HepG2 (cell line): ENCODE measurements at regions not wholly inside any gene's neighbourhood (a gene's known extent, or its start where the extent isn't known, plus 50 kb on each side); places are given as distances from the start of the nearest gene placed in this dataset.

Source experiments
- ATAC-seq: fragments of 200-7000 bp; cut with Tn5 transposase; 3 replicates; pipeline ENCODE4 v1.9.1; 2020; ENCODE audit warnings: mild to moderate bottlenecking, moderate library complexity
- BruUV-seq: library from RNA; stranded (reverse); fragments of 400-500 nt; replicated peaks from 2 replicates; lab custom pipeline; 2021; lab: Mats Ljungman, UMichigan
- CTCF ChIA-PET: fragments of 300-600 bp; formaldehyde crosslinking; extraction: SDS; loops from one replicate; lab custom pipeline; 2021; ENCODE audit warnings: low total read pairs, inconsistent platforms, low intra/inter-chr PET ratio; lab: Yijun Ruan, JAX
- POLR2A ChIA-PET: fragments of 350-600 bp; sonication (Branson Sonifier 250); formaldehyde crosslinking; loops from one replicate; lab custom pipeline; 2020; ENCODE audit warnings: antibody characterized with exemption, inconsistent platforms; lab: Yijun Ruan, JAX
- DNase-seq: peaks from one replicate; pipeline ENCODE4 v3.0.0-alpha.2; 2015; ENCODE audit warnings: low spot score
- FAIRE-seq: peaks from 3 replicates; lab custom pipeline; 2011; peaks lifted over from hg19 to GRCh38; lab: Jason Lieb, UNC
- H2AFZ ChIP-seq: one replicate; pipeline ENCODE4 v1.6.1; 2011; ENCODE audit warnings: low read length, inconsistent platforms
- H3K27ac ChIP-seq: fragments of 300-600 bp; 3 replicates; pipeline ENCODE4 v1.8.0; 2011; ENCODE audit warnings: mixed run types, mild to moderate bottlenecking, mixed read lengths, low read length, inconsistent platforms; ENCODE audit not compliant: insufficient read depth; ENCODE audit errors: extremely low read length
- H3K27me3 ChIP-seq, 2 experiments: fragments of 200-600 bp in 1 of 2; 2 replicates in 1 of 2; 3 replicates in 1 of 2; pipeline versions ENCODE4 v1.6.0 to v1.8.0; 2011; ENCODE audit warnings: low read length in 2 of 2, mild to moderate bottlenecking in 2 of 2, moderate library complexity in 2 of 2, inconsistent platforms in 1 of 2; ENCODE audit not compliant: insufficient read depth in 2 of 2, control insufficient read depth in 1 of 2
- H3K36me3 ChIP-seq, 2 experiments: fragments of 200-600 bp in 1 of 2; replicated peaks in 1 of 2; 2 replicates in 1 of 2; 3 replicates in 1 of 2; pipeline versions ENCODE4 v1.5.1 to v1.8.0; 2011; ENCODE audit warnings: low read length in 2 of 2, inconsistent platforms in 1 of 2; ENCODE audit not compliant: insufficient read depth in 2 of 2, control insufficient read depth in 1 of 2
- H3K4me1 ChIP-seq: 2 replicates; pipeline ENCODE4 v1.5.1; 2012; ENCODE audit warnings: low read length, inconsistent platforms; ENCODE audit not compliant: insufficient read depth
- H3K4me2 ChIP-seq: 2 replicates; pipeline ENCODE4 v1.6.0; 2011; ENCODE audit warnings: low read depth, low read length, inconsistent platforms
- H3K4me3 ChIP-seq, 3 experiments: fragments of 200-600 bp in 1 of 3; sonication (generic), shearing (Covaris generic) in 1 of 3; replicated peaks in 1 of 3; 2 replicates each; pipeline ENCODE4 v1.5.1; 2011 to 2016; ENCODE audit warnings: low read length in 3 of 3, inconsistent platforms in 2 of 3, low read depth in 2 of 3, mild to moderate bottlenecking in 2 of 3, control low read depth in 1 of 3, mixed read lengths in 1 of 3; ENCODE audit not compliant: insufficient read depth in 1 of 3
- H3K79me2 ChIP-seq: one replicate; pipeline ENCODE4 v1.6.1; 2011; ENCODE audit warnings: low read length, inconsistent platforms; ENCODE audit not compliant: insufficient read depth
- H3K9ac ChIP-seq: 2 replicates; pipeline ENCODE4 v1.6.0; 2011; ENCODE audit warnings: mild to moderate bottlenecking, low read depth, low read length, inconsistent platforms; ENCODE audit not compliant: insufficient read depth
- H3K9me3 ChIP-seq: 2 replicates; pipeline ENCODE4 v1.5.1; 2012; ENCODE audit warnings: mild to moderate bottlenecking, low read length
- H4K20me1 ChIP-seq: 2 replicates; pipeline ENCODE4 v1.6.0; 2011; ENCODE audit warnings: inconsistent platforms, mild to moderate bottlenecking, low read length, moderate library complexity; ENCODE audit not compliant: insufficient read depth
- ATAD3A ChIP-seq: sonication (generic); formaldehyde crosslinking; IDR thresholded peaks from 2 replicates; pipeline ENCODE4 v1.4.0; 2020; ENCODE audit warnings: missing genetic modification reagents
- CSRNP2 ChIP-seq: sonication (generic); formaldehyde crosslinking; conservative IDR thresholded peaks from 2 replicates; pipeline ENCODE4 v1.8.0; 2022; ENCODE audit warnings: low read depth, missing genetic modification reagents
- IRF1 ChIP-seq: sonication (generic); formaldehyde crosslinking; IDR thresholded peaks from 2 replicates; pipeline ENCODE4 v1.4.0; 2020; ENCODE audit warnings: low read depth, mild to moderate bottlenecking, missing genetic modification reagents
- ISL2 ChIP-seq: sonication (generic); formaldehyde crosslinking; IDR thresholded peaks from 2 replicates; pipeline ENCODE4 v1.5.0; 2020; ENCODE audit warnings: missing genetic modification reagents
- KDM3A ChIP-seq: IDR thresholded peaks from 2 replicates; pipeline ENCODE4 v1.6.1; 2018; ENCODE audit warnings: low read depth, missing compliant biosample characterization
- POGK ChIP-seq: sonication (generic); formaldehyde crosslinking; conservative IDR thresholded peaks from 2 replicates; pipeline ENCODE4 v1.8.0; 2022; ENCODE audit warnings: mild to moderate bottlenecking, moderate library complexity, missing genetic modification reagents
- SNAI1 ChIP-seq: sonication (generic); formaldehyde crosslinking; IDR thresholded peaks from 2 replicates; pipeline ENCODE4 v1.5.0; 2020; ENCODE audit warnings: mild to moderate bottlenecking, missing genetic modification reagents, borderline replicate concordance
- TFDP1 ChIP-seq: IDR thresholded peaks from 2 replicates; pipeline ENCODE4 v1.6.1; 2016; ENCODE audit warnings: missing compliant biosample characterization, missing genetic modification reagents, borderline replicate concordance
- ZNF280B ChIP-seq: sonication (generic); formaldehyde crosslinking; IDR thresholded peaks from 2 replicates; pipeline ENCODE4 v1.5.0; 2020; ENCODE audit warnings: missing genetic modification reagents, mild to moderate bottlenecking, borderline replicate concordance
- ZNF280D ChIP-seq: sonication (generic); formaldehyde crosslinking; IDR thresholded peaks from 2 replicates; pipeline ENCODE4 v1.5.1; 2020; ENCODE audit warnings: mild to moderate bottlenecking, missing genetic modification reagents
- ZNF431 ChIP-seq: sonication (generic); formaldehyde crosslinking; IDR thresholded peaks from 2 replicates; pipeline ENCODE4 v1.9.0; 2022; ENCODE audit warnings: missing genetic modification reagents, low read depth, mild to moderate bottlenecking, borderline replicate concordance
- ZNF543 ChIP-seq: sonication (generic); formaldehyde crosslinking; IDR thresholded peaks from 2 replicates; pipeline ENCODE4 v1.4.0; 2020; ENCODE audit warnings: mild to moderate bottlenecking, missing genetic modification reagents
- ZNF839 ChIP-seq: sonication (generic); formaldehyde crosslinking; IDR thresholded peaks from 2 replicates; pipeline ENCODE4 v1.4.0; 2020; ENCODE audit warnings: missing genetic modification reagents, mild to moderate bottlenecking, borderline replicate concordance
- ZSCAN9 ChIP-seq: IDR thresholded peaks from 2 replicates; pipeline ENCODE4 v1.6.1; 2016; ENCODE audit warnings: borderline replicate concordance
- in situ Hi-C: cut with HindIII; loops from 2 replicates; pipeline ENCODE4 v1.10.0; 2017; ENCODE audit warnings: low pct_unique_long_range_greater_than_20kb; ENCODE audit not compliant: extremely low pct_ligation_motif_present
- intact Hi-C: fragments of 100-400 bp; cut with micrococcal nuclease; formaldehyde crosslinking; loops from one replicate; pipeline ENCODE4 v1.10.0; 2022; ENCODE audit not compliant: unreplicated experiment

GRCh38 chr2:167653131-167653530, 594.3 kb downstream of the STK39 start (continued):
- TF ChIP-seq POGK (no peak), ZNF280D (CRISPR knock-in tag) (no peak), ISL2 (no peak), ATAD3A (no peak)

GRCh38 chr2:167652401-167652800, 595.0 kb downstream of the STK39 start:
- ChIA-PET POLR2A (no interaction called here), CTCF (no interaction called here)
- H3K79me2 ChIP-seq: no peaks in the 10 kb centered on the region
- BruUV-seq: no TSS peak
- no peak overlapping the region for H3K4me2 ChIP-seq
- no peak overlapping the region for H3K9ac ChIP-seq
- no peak overlapping the region for H3K4me3 ChIP-seq
- in situ Hi-C loops: no loop called here
- intact Hi-C loops: no loop called here
- H2AFZ ChIP-seq: no peak overlapping the region
- peaks cover 18% of the 10 kb centered on the region for H3K4me1 ChIP-seq
- FAIRE-seq (no peak), ATAC-seq (no peak), DNase-seq (no peak)
- no peaks in the 10 kb centered on the region for H3K36me3 ChIP-seq
- H3K27ac ChIP-seq: no peak overlapping the region
- no peaks in the 10 kb centered on the region for H3K9me3 ChIP-seq
- H3K27me3 ChIP-seq: no peaks in the 10 kb centered on the region
- no peaks in the 10 kb centered on the region for H4K20me1 ChIP-seq
- TF ChIP-seq ZNF431 (CRISPR knock-in tag) (no peak), ZSCAN9 (no peak), IRF1 (CRISPR knock-in tag) (no peak), ZNF280B (CRISPR knock-in tag) (no peak), TFDP1 (no peak), CSRNP2 (CRISPR knock-in tag) (no peak), KDM3A (CRISPR knock-in tag) (no peak), SNAI1 (CRISPR knock-in tag) (no peak), ZNF543 (CRISPR knock-in tag) (no peak), ZNF839 (CRISPR knock-in tag) (no peak)
